B cell (primary cell): ENCODE measurements at regions not wholly inside any gene's neighbourhood (a gene's known extent, or its start where the extent isn't known, plus 50 kb on each side); places are given as distances from the start of the nearest gene placed in this dataset.

Experiments used
- ATAC-seq: fragments of 200-7000 bp; cut with Tn5 transposase; one replicate; pipeline ENCODE4 v1.10.0; 2021; ENCODE audit warnings: low read depth, mild to moderate bottlenecking, moderate number of reproducible peaks, moderate library complexity
- CTCF ChIA-PET: fragments of 350-600 bp; sonication (Branson Sonifier 250); formaldehyde crosslinking; loops from one replicate; lab custom pipeline; 2021; ENCODE audit warnings: antibody characterized with exemption, inconsistent platforms; lab: Charles Lee
- POLR2A ChIA-PET: fragments of 350-600 bp; sonication (Branson Sonifier 250); formaldehyde crosslinking; loops from one replicate; lab custom pipeline; 2021; ENCODE audit warnings: antibody characterized with exemption; lab: Charles Lee
- DNase-seq: peaks from one replicate; pipeline ENCODE4 v3.0.0; 2013
- H2AFZ ChIP-seq: 2 replicates; pipeline ENCODE4 v1.6.1; 2012; ENCODE audit warnings: mild to moderate bottlenecking, low read depth, low read length; ENCODE audit not compliant: insufficient read depth, poor library complexity, severe bottlenecking
- H3K27ac ChIP-seq, 2 donors: 1 replicate in 1 of 2; 2 replicates in 1 of 2; pipeline ENCODE4 v1.5.1; 2012 to 2013; ENCODE audit warnings: low read length in 2 of 2, mild to moderate bottlenecking in 2 of 2, moderate library complexity in 1 of 2
- H3K27me3 ChIP-seq, 4 experiments: fragments of 200-600 bp in 1 of 4; sonication (generic) in 1 of 4; replicated peaks in 1 of 4; 1 replicate in 2 of 4; 2 replicates in 2 of 4; pipeline versions ENCODE4 v1.6.1 to v1.7.0; 2013 to 2016; ENCODE audit warnings: low read length in 3 of 4, mild to moderate bottlenecking in 2 of 4, mixed read lengths in 1 of 4, moderate library complexity in 1 of 4; ENCODE audit not compliant: insufficient read depth in 4 of 4, control insufficient read depth in 3 of 4; ENCODE audit errors: control extremely low read depth in 1 of 4
- H3K36me3 ChIP-seq, 2 experiments: replicated peaks in 1 of 2; 1 replicate in 1 of 2; 2 replicates in 1 of 2; pipeline versions ENCODE4 v1.6.1 to v1.7.1; 2013; ENCODE audit warnings: low read length in 1 of 2; ENCODE audit not compliant: insufficient read depth in 2 of 2, control insufficient read depth in 1 of 2; ENCODE audit errors: control extremely low read depth in 1 of 2, extremely low read depth in 1 of 2
- H3K4me1 ChIP-seq, 2 donors: fragments of 200-600 bp in 1 of 2; sonication (generic) in 1 of 2; 1 replicate in 1 of 2; 2 replicates in 1 of 2; pipeline versions ENCODE4 v1.5.1 to v1.6.1; 2013 to 2017; ENCODE audit warnings: low read length in 2 of 2; ENCODE audit not compliant: control insufficient read depth in 2 of 2, insufficient read depth in 2 of 2
- H3K4me2 ChIP-seq: replicated peaks from 2 replicates; pipeline ENCODE3; 2012; ENCODE audit warnings: mild to moderate bottlenecking, low read depth, low read length; ENCODE audit not compliant: poor library complexity, severe bottlenecking
- H3K4me3 ChIP-seq, 5 experiments: fragments of 200-600 bp in 1 of 5; sonication (generic) in 1 of 5; 1 replicate in 3 of 5; 2 replicates in 2 of 5; pipeline versions ENCODE4 v1.5.1 to v1.7.0; 2011 to 2016; ENCODE audit warnings: low read length in 4 of 5, mild to moderate bottlenecking in 4 of 5, low read depth in 2 of 5, control low read depth in 1 of 5, moderate library complexity in 1 of 5; ENCODE audit not compliant: insufficient read depth in 1 of 5; ENCODE audit errors: control extremely low read depth in 1 of 5, extremely low read depth in 1 of 5
- H3K79me2 ChIP-seq: fragments of 200-600 bp; sonication (generic); one replicate; pipeline ENCODE4 v1.6.0; 2016; ENCODE audit warnings: low read length; ENCODE audit not compliant: control insufficient read depth, insufficient read depth
- H3K9ac ChIP-seq: fragments of 200-600 bp; sonication (generic); 2 replicates; pipeline ENCODE4 v1.6.1; 2017; ENCODE audit warnings: mild to moderate bottlenecking, low read length, moderate library complexity
- H3K9me3 ChIP-seq, 3 donors: one replicate each; pipeline versions ENCODE4 v1.6.1 to v1.7.1; 2013; ENCODE audit warnings: low read length in 2 of 3; ENCODE audit not compliant: control insufficient read depth in 2 of 3, insufficient read depth in 1 of 3; ENCODE audit errors: control extremely low read depth in 1 of 3
- H4K20me1 ChIP-seq: 2 replicates; pipeline ENCODE4 v1.6.0; 2012; ENCODE audit warnings: mild to moderate bottlenecking, low read length; ENCODE audit not compliant: insufficient read depth, control insufficient read depth, poor library complexity, severe bottlenecking
- H3K27ac Mint-ChIP-seq: one replicate; pipeline ENCODE4 v1.8.0; 2021; ENCODE audit warnings: mixed read lengths
- H3K27me3 Mint-ChIP-seq: one replicate; pipeline ENCODE4 v1.8.0; 2021; ENCODE audit warnings: mixed read lengths
- H3K4me1 Mint-ChIP-seq: one replicate; pipeline ENCODE4 v1.8.0; 2021; ENCODE audit warnings: mixed read lengths
- H3K4me3 Mint-ChIP-seq: one replicate; pipeline ENCODE4 v1.8.0; 2021; ENCODE audit warnings: mixed read lengths
- H3K9me3 Mint-ChIP-seq: one replicate; pipeline ENCODE4 v1.8.0; 2022; ENCODE audit warnings: mixed read lengths; ENCODE audit not compliant: insufficient read depth
- CTCF ChIP-seq: fragments of 200-600 bp; IDR thresholded peaks from one replicate; pipeline ENCODE4 v1.8.0; 2022; ENCODE audit warnings: antibody characterized with exemption, mild to moderate bottlenecking
- EZH2 ChIP-seq: IDR thresholded peaks from 2 replicates; pipeline ENCODE4 v1.6.1; 2012; ENCODE audit warnings: borderline replicate concordance, low read depth, mild to moderate bottlenecking, moderate library complexity, low read length; ENCODE audit not compliant: insufficient read depth, poor library complexity, severe bottlenecking
- WGBS: methylation state at CpG from one replicate; pipeline ENCODE4 v1.1.5; 2013; ENCODE audit warnings: missing lambda C conversion rate; ENCODE audit not compliant: insufficient coverage; 5-methylcytosine and 5-hydroxymethylcytosine counted together
- intact Hi-C: fragments of 100-400 bp; cut with micrococcal nuclease; formaldehyde crosslinking; loops from one replicate; pipeline ENCODE4 v1.10.0; 2022

- Histone ChIP-seq H3K4me3 (no peak overlapping the region), H3K27me3 (no peaks in the 10 kb centered on the region), H3K9me3 (no peaks in the 10 kb centered on the region), H3K4me1 (no peaks in the 10 kb centered on the region), H3K79me2 (no peaks in the 10 kb centered on the region), H2AFZ (no peak overlapping the region), H3K36me3 (no peaks in the 10 kb centered on the region), H3K27ac (no peak overlapping the region), H3K4me2 (no peak overlapping the region), H4K20me1 (no peaks in the 10 kb centered on the region), H3K9ac (no peak overlapping the region)
- no peak overlapping the region for H3K27ac Mint-ChIP-seq
- no peaks in the 10 kb centered on the region for H3K9me3 Mint-ChIP-seq
- no peaks in the 10 kb centered on the region for H3K27me3 Mint-ChIP-seq
- ATAC-seq (no peak), DNase-seq (no peak)
- no peak overlapping the region for H3K4me3 Mint-ChIP-seq
- intact Hi-C loops, result no loop called here
- TF ChIP-seq EZH2, result no peak
- TF ChIP-seq CTCF, result no peak
- WGBS, result 100% methylated on average over 3 of the region's 7 CpGs
- ChIA-PET CTCF (no interaction called here), POLR2A (no interaction called here)
- H3K4me1 Mint-ChIP-seq, result no peaks in the 10 kb centered on the region
Measured at GRCh38 chrX:104435249-104435648, 130.8 kb upstream of the IL1RAPL2 start.

- Histone ChIP-seq H3K4me2 (no peak overlapping the region), H4K20me1 (no peaks in the 10 kb centered on the region), H3K9ac (no peak overlapping the region), H3K4me1 (no peaks in the 10 kb centered on the region), H3K4me3 (no peak overlapping the region), H3K79me2 (no peaks in the 10 kb centered on the region), H3K36me3 (no peaks in the 10 kb centered on the region), H3K27ac (no peak overlapping the region), H3K27me3 (no peaks in the 10 kb centered on the region), H3K9me3 (no peaks in the 10 kb centered on the region), H2AFZ (no peak overlapping the region)
- no CpG with 5 or more reads among the region's 3 CpGs for WGBS
- Mint-ChIP-seq H3K4me3 (no peak overlapping the region), H3K4me1 (no peaks in the 10 kb centered on the region), H3K9me3 (no peaks in the 10 kb centered on the region), H3K27ac (no peak overlapping the region), H3K27me3 (no peaks in the 10 kb centered on the region)
- no peak for DNase-seq
- no peak for ATAC-seq
- intact Hi-C loops, result no loop called here
- no peak for TF ChIP-seq CTCF
- TF ChIP-seq EZH2, result no peak
- POLR2A ChIA-PET, result no interaction called here
- CTCF ChIA-PET, result no interaction called here
Measured at GRCh38 chrX:104432321-104432720, 133.7 kb upstream of the IL1RAPL2 start.
